SKM-1 treated with dmso at 0.1 percent for 144 hours (cell line): ENCODE measurements at regions not wholly inside any gene's neighbourhood (a gene's known extent, or its start where the extent isn't known, plus 50 kb on each side); places are given as distances from the start of the nearest gene placed in this dataset.

Source experiments
- DNase-seq: peaks from one replicate; lab custom pipeline; 2025; ENCODE audit not compliant: unreplicated experiment; lab: John Stamatoyannopoulos, UW

GRCh38 chr4:108529102-108529501 lies 91.3 kb upstream of the RPL34 start:
- no peak for DNase-seq

GRCh38 chr4:108527723-108528122 lies 92.7 kb upstream of the RPL34 start:
- no peak for DNase-seq

GRCh38 chr4:108520807-108521206 lies 99.6 kb upstream of the RPL34 start:
- no peak for DNase-seq

- no peak for DNase-seq
These were observed 100.3 kb upstream of the RPL34 start for GRCh38 chr4:108519911-108520601.

GRCh38 chr4:108519208-108519833 lies 101.1 kb upstream of the RPL34 start:
- no peak for DNase-seq

GRCh38 chr4:108512615-108513505 lies 107.5 kb upstream of the RPL34 start:
- DNase-seq = no peak

GRCh38 chr4:108511618-108512017 lies 108.8 kb upstream of the RPL34 start:
- no peak for DNase-seq

- DNase-seq = no peak
These were observed 118.0 kb upstream of the RPL34 start for GRCh38 chr4:108502356-108502755.

GRCh38 chr4:108498925-108499324 lies 121.5 kb upstream of the RPL34 start:
- no peak for DNase-seq

- DNase-seq = no peak
These were observed 126.8 kb upstream of the RPL34 start for GRCh38 chr4:108493596-108493931.

- peak; percentile 5 for DNase-seq
These were observed 127.4 kb upstream of the RPL34 start for GRCh38 chr4:108492816-108493595.

- DNase-seq = no peak
These were observed 131.5 kb upstream of the RPL34 start for GRCh38 chr4:108488865-108489264.

GRCh38 chr4:108486046-108486445 lies 134.3 kb upstream of the RPL34 start:
- no peak for DNase-seq

GRCh38 chr4:108484187-108484586 lies 136.2 kb upstream of the RPL34 start:
- no peak for DNase-seq

GRCh38 chr4:108483650-108484049 lies 136.7 kb upstream of the RPL34 start:
- DNase-seq = no peak

- no peak for DNase-seq
These were observed 137.3 kb upstream of the RPL34 start for GRCh38 chr4:108483079-108483478.

- no peak for DNase-seq
These were observed 139.5 kb upstream of the RPL34 start for GRCh38 chr4:108480881-108481280.

- no peak for DNase-seq
These were observed 142.8 kb upstream of the RPL34 start for GRCh38 chr4:108477527-108478108.

- DNase-seq = no peak
These were observed 147.1 kb upstream of the RPL34 start for GRCh38 chr4:108473163-108473720.
